ENCODE measurements at regions not wholly inside any gene's neighbourhood (a gene's known extent, or its start where the extent isn't known, plus 50 kb on each side); places are given as distances from the start of the nearest gene placed in this dataset.

DNA sequence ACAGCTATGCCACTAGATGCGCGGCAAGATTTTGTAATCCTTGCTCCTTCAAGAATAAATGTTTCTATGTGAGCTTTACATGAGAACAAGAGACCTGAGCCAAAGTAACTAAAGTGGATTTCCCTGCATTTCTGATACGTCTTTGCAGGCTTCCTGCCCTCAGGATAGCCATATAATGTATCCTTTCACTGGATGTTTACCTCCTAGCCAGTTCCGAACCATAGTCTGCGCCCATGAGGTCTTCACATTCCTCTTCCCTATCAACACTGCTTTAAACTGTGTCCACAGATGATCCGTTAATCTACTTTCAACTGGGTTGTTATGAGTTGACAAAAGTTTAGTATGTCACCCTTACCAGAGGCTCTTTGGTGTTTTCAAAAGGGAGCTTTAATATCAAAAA is 1889.1 kb upstream of the AGA start:
- TF ChIP-seq, protein P1, sequence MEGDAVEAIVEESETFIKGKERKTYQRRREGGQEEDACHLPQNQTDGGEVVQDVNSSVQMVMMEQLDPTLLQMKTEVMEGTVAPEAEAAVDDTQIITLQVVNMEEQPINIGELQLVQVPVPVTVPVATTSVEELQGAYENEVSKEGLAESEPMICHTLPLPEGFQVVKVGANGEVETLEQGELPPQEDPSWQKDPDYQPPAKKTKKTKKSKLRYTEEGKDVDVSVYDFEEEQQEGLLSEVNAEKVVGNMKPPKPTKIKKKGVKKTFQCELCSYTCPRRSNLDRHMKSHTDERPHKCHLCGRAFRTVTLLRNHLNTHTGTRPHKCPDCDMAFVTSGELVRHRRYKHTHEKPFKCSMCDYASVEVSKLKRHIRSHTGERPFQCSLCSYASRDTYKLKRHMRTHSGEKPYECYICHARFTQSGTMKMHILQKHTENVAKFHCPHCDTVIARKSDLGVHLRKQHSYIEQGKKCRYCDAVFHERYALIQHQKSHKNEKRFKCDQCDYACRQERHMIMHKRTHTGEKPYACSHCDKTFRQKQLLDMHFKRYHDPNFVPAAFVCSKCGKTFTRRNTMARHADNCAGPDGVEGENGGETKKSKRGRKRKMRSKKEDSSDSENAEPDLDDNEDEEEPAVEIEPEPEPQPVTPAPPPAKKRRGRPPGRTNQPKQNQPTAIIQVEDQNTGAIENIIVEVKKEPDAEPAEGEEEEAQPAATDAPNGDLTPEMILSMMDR (IDR thresholded peaks at IDR 0.05 in 8 of 11, conservative IDR thresholded peaks at IDR 0.05 in 3 of 11), result no peak
- TF ChIP-seq POLR2A (IDR thresholded peaks at IDR 0.05) (no peak), POLR2AphosphoS5 (IDR thresholded peaks at IDR 0.05) (no peak)
